GM19025 (cell line): ENCODE measurements at regions not wholly inside any gene's neighbourhood (a gene's known extent, or its start where the extent isn't known, plus 50 kb on each side); places are given as distances from the start of the nearest gene placed in this dataset.

Experiments used
- ATAC-seq: cut with Tn5 transposase; IDR thresholded peaks from one replicate; pipeline ENCODE4 v1.9.1; 2021; ENCODE audit warnings: mild to moderate bottlenecking, low read depth, moderate library complexity; ENCODE audit not compliant: unreplicated experiment

DNA sequence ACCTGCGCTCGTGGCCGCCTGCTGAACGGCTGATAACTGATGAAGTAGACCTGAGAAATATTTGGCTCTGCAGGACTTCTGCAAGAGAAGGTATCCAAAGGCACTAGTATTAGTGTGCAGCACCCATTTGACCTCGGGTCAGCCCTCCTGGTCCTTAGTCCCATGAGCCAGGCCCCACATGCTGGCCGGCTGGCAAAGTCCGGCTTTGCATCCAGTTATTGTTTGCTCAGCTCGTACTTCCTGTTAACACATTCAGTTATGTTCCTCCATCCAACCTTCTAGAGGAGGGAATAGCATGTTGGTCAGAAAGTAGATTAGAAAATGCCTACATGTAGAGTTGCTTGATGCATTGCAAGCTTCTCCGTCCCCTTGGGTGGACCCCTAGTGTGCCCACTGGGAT lies 385.7 kb upstream of the RGMA start:
- ATAC-seq: no peak

DNA sequence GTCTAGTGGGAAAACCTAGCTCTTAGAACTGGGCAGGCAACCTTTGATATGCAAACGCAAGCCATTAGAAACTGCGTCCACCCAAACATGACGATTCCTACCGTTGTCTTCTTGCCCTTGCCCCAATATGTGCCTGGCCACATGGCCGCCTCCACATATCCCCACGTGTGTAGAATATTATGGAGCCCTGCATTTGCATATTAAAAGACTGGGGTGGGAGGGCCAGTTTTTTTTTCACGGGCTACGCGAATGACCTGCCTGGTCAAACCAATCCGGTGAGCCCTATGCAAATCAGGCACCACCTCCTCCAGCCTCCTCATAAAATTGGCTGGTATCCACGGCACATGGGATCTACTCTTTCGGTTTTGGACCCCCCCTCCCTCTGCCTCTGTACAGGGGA lies 381.0 kb upstream of the RGMA start:
- no peak for ATAC-seq

DNA sequence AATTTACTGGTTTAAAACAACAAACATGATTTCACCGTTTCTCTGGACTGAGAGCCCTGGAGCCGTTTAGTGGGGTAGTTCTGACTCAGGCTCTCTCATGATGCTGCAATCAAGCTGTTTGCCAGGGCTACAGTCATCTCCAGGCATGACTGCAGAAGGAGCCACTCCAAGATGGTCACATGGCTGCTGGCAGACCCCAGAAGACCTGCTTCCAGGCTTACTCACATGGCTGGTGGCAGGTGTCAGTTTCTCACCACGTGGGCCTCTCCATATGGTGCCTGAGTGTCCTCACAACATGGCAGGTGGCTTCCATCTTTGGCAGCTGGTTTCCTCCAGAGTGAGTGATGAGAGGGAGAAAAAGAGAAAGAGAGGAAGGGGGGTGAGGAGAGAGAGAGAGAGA lies 378.3 kb upstream of the RGMA start:
- no peak for ATAC-seq

DNA sequence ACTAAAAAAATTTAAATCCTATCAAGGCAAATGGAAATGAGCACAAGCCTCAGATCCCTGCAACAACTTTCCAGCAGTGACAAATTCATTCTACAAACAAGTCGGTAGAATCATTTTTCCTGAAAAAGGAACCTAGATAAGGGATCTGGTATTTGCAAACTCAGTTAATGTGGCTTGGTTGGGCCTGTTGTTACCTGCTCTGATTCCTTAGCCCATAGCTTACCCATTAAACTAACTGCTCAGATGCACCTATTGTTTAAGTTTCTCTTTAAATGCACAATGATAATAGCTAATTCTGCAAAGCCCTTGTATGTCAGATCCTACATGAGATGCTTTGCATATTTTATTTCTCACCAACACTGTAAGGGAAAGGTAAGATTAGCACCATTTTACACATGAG lies 377.4 kb upstream of the RGMA start:
- no peak for ATAC-seq

DNA sequence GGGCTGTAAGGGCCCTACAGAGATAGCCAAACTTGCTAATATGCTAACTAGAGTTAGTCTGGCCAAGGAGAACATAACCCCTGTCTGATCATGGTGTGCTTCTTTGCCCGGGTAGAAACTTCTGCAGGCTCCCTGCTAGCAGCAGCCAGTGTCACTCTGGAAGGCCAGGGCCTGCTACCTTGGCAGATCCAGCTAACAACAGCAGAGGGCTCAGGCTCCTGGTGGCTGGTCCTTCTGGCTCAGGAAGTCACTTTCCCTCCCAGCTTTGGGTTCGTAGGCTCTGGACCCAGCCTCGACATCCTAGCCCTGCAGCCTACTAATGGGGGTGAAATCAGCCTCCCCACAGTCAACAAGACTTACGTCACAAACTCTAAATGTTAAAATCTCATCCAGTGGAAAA lies 373.7 kb upstream of the RGMA start:
- no peak for ATAC-seq

DNA sequence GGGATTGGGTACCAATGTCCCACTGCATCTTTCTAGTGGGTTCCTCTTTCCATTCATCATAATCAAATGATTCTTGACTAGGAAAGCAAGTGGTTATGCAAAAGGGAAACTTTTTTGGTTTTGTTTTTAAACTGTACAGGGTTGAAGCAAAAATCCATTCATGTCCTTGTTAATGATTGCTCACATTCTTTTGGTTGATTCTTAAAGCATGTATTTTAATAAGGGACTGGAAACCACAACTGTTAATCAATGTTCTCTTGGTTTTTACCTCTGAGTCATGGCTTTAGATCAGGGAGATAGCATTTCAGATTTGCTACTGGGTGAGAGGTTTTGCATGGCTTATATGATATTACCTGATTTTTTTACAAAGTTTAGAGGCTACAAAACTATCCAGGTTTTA lies 371.7 kb upstream of the RGMA start:
- peak; percentile 86 for ATAC-seq

DNA sequence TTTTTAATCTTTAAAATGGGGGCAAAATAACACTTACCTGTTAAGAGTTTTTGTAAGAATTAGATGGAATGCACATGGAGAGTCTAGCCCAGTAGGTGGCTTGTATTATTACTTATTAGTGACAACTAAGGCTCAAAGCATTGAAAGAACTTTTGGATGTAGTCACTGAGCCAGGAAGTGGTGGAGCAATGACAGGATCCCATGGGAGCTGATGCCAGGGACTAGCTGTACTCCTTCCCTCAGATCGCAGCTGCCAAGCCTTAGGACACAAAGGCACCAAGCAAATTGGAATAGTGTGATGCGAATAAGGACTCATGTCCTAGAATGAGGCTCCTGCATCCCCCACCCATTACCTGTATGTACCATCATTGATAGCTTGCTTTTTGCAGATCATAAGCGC lies 370.4 kb upstream of the RGMA start:
- ATAC-seq: no peak

DNA sequence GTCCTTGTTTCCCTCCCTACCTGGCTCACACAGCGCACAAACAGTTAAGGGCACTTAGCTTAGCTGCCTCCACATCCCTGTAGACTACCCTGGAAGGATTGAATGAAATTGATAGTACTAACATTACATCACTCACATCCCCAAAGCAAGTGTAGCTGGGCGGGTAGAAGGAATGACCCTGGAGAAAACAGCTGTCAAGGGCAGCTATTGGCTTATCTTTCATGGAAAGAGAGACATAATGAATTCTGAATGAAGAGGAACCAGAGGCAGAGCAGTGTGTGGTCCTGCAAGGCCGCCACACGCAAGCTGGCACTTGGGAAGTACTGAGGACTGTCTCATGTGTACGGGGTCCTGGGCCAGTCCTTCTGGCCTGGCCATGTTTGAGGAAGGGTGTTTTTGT lies 369.6 kb upstream of the RGMA start:
- no peak for ATAC-seq

DNA sequence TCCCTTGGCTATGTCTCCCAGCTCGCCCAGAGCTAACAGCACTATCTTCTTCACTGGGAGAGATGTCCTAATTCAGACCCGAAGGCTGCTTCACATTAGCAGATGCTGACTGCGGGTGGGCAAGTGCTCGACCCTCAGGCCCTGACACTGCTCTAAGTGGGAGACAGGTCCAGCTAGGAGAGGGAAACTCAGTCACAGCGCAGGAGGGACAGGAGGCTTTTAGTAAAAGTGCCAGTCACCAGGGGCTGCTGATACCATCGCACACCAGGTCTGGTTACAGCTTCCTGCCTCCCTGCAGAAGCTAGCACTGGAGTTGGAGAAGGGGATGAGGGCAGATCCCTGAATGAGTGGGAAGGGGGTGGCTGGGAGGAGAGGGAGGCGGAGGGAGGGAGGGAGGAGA lies 365.8 kb upstream of the RGMA start:
- no peak for ATAC-seq

DNA sequence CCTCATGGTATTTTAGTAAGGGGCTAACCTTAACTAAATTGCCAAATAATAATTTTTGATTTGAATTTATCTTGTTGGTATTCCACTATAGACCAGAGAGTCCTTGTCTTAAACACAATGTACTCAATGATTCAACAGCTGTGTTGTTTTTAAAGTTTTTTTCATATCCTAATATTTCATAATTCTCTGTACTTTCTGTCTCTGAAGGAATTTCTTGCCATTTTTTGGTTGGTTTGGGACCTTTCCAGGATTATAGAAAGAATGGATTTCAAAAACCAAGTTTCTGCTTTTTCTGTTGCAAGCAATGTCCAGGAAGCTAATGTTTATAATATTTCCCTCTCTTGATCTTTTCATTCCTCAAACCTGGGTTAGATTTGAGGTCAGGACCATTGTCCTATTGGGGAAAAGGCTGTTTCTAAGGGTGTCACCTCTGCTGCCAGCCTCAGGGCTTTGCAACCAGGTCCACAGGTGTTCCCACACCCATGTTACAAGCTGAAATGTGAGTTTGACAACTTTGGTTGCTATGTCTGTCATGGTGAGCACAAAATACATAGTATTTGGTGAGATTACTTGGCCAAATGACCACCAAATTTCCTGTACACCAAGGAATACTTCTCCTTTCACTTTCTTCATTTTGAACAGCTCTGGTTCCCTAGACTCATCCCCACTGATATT lies 363.7 kb upstream of the RGMA start:
- ATAC-seq: no peak

DNA sequence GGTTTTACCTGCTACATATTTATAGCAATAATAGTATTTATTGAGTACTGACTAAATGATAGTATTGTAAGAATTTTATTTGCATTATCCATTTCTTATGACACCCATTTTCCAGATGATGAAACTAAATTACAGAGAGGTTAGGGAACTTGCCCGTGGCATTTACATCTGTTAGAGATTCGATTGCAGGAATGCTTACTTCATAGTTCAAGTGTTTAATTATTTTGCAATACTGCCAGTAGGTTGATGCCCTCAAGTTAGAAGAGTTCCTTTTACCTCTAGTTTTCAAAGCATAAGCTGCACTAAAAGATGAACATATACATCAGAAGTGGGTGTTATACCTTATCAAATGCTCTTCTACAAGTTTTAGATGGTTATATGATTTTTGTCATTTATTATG lies 362.8 kb upstream of the RGMA start:
- ATAC-seq: no peak

DNA sequence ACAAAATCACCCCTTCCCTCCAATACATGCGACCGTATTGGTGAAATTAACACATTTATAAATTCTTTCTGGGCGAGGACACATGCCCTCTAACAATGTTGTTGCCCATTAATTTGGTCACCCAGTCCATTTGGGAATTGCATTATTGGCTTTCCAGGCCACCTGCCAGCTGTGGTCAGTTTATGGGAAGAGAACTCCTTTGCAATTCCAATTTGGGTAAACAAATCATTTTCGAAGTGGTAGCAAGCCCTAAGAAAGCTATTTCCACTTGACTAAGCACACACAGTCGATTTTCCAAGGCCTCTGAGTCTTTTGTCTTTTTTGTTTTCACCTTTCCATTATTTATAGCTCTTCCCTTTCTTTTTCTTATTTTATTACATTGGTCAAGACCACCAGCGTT lies 362.3 kb upstream of the RGMA start:
- ATAC-seq: no peak

DNA sequence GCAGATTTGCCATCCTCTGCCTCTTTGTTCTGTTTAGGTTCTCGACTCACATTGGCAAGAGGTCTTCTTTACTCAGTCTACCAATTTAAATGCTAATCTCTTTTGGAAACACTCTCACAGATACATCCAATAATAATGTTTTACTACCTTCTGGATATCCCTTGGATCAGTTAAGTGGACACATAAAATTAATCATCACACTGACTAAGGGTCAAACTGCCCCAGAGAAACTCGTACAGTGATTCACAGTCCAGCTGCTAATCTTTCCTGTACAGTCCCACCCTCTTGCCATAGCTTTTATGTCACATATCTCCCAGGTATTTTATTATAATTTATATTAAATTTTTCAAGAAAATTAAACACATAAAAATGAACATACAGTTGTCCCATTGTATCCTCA lies 360.8 kb upstream of the RGMA start:
- no peak for ATAC-seq

DNA sequence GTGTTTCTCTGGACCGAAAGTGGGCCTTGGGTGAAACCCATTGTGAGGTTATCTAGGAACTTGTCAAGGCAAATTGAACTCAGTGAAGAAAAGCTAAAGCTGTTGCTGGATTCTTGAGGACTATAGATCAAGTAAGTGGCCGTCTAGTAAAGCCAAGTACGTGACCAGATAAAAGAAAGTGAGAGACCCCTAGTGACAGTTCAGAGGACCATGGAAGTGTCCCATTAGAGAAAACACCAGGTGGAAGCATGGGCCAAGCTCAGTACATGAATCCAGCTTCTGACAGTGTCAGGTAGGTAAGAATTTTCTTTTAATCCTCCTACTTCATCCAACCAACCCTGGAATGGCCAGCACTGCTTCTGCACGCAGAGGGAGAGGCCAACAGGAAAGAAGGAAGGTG lies 349.3 kb upstream of the RGMA start:
- ATAC-seq: no peak

DNA sequence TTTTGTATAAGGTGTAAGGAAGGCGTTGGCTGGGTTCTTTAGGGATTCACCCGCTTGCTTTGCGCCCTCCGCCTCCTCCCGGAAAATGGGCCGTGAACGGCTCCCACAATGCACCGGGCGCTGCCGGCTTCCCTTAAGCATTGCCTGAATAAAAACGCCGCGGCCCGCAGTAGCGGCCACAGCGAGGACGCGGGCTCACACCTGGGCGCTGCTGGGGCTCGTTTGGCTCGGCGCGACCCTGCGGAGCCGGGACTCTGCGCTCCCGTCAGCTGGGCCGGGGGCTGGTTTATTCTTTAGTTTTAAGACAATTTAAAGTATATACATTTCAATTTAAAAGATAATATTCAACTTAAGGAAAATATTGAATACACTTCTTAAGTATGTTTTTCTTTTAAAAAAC lies 343.5 kb upstream of the RGMA start:
- ATAC-seq: no peak

DNA sequence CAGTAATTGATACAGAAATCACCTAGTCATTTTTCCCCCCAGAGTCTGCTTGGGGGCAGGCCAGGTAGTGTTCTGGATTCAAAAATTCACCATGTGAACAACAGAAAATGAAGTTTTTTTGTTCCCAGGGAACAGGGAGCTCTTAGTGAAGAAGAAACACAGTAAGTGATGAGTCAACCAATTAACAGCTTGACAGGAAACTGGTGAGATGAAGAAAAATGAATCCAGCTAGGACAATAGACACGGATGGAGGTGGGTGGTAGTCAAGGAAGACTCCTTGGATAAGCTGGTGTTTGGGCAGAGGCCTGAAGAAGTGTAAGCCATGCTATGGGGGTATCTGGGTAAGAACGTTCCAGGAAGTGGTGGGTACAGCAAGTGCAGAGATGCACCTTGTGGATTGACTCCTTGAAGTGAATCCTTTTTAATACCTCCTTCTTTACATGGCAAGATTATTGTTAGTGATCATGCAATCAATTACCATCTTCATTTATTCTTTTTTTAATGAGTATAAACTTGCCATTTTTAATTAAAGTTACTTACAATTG lies 339.9 kb upstream of the RGMA start:
- no peak for ATAC-seq

DNA sequence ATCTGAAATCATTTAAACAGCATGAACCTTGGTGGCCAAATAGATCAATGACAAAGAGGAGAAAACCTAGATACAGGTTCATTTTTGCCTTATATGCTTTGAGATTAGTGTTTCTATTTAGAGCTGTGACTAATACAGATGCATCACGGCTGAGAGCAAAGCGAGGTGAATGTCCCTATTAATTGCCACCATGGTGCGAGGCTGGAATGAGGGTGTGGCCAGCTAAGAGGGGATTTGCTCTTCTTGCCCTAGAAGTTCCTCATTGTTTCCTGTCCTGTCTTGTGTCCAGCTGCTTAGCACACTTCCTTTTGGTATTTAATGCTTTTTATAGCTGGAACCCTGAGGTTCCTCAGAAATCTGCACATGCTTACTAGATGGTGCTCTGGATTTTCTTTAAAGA lies 339.1 kb upstream of the RGMA start:
- no peak for ATAC-seq

DNA sequence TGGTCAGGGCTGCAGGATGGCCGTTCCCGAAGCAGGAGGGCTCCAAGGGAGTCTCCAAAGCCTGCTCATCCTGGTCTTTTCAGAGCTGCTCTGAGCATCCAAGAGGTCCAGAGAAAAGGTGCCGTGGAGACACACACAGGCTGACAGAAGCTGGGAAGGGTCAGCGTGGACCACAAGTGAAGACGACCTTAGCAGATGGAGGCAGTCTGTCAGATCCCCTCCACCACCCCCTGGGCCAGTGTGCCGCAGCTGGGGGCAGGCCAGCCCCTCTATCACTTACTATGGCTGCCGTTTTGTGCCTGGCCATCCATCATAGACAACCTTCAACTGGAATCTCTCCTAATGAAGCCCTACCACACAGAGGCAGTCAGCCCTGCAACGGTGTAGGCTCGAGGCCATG lies 335.1 kb upstream of the RGMA start:
- ATAC-seq: no peak

DNA sequence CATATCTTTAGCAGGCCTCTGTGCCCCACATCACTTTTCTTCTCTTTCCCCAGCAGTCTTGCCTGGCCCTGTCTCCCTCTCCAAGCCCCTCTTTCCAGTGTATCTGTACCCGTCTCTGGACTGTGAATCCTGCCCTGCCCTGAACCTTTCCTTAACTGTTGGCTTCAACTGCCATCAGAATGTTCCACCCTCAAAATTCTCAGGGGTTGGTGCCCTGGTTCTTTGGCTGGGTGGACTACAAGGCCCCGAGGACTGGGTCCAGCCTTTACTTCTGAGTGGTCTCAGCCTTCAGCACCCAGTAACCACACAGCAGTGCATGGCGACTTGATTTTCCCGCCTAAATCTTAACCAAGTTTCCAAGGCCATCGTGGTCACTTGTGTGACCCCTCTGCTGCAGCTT lies 333.5 kb upstream of the RGMA start:
- ATAC-seq: no peak

DNA sequence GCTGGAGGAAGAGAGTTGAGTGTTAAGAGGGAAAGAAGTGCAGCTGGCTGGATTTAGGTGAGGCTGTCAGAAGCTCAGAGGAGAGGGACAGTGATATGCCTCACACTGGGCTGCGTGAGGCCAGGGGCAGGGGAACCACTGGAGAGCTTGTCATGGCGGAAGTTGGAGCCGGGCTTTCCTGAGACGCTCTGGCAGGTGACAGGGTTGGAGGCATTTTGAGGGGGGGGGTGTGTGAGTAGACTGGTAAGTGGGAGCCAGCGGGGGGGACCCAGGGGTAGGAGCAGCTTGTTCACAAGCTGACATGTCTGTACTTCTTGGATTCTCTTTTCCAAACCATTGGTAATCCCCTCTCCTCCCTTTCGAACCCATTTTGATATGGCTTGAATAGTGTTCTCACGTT lies 331.5 kb upstream of the RGMA start:
- no peak for ATAC-seq

DNA sequence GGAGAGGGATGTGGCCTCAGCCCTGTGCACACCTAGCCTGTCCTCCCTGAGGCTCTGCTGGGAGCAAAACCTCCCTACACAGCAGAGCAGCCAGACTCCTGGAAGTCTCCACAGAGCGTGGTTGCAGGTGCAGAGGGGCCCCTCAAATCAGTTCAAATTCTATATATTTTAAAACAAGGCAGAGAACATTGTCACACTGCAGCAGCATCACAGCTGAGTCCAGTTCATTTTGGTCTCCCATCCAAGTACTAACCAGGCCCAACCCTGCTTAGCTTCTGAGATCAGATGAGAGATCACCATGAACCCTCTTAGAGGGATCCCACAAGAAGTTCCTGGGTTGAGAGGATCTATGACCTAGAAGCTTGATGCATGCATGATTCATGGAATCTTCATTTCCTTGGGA lies 331.0 kb upstream of the RGMA start:
- ATAC-seq: no peak

DNA sequence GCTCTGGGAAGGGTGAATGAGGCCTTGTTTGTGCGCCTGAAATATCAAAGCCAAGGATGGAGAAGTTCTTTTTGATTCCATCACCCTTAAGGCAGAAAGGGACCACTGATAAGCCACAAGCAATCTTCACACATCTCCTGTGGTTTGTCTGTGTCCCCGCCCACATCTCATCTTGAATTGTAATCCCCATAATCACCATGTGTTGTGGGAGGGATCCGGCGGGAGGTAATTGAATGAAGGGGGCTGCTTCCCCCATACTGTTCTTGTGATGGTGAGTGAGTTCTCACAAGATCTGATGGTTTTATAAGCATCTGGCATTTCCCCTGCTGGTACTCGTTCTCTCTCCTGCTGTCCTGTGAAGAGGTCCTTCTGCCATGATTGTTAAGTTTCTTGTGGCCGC lies 329.6 kb upstream of the RGMA start:
- no peak for ATAC-seq

DNA sequence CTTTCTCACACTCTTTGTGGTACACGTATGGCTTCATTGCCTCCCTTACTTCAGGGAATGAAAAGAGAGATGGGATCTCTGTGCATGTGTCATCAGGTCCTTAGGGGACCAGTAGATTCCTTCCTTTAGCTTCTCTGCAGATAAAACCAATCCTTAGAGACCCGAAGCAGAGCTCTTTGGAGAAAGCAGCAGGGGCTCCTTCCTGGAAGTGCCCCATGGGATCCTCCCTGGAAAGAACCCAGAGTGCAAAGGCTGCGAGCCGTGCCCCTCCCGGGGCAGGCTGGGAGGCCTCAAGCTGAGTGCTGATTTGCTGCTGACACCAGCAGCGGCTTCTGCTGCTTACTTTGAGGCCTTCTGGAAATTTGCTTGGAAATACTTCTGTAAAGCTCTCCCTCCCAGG lies 328.6 kb upstream of the RGMA start:
- no peak for ATAC-seq
